ENCODE measurements at regions not wholly inside any gene's neighbourhood (a gene's known extent, or its start where the extent isn't known, plus 50 kb on each side); places are given as distances from the start of the nearest gene placed in this dataset.
"Not testable (repeated sequence)": the region's sequence is repeated elsewhere in the genome, so short reads cannot be mapped to it uniquely, and the experiment has no call there.

GRCh38 chr10:118442032-118442431, 99.9 kb upstream of the FAM204A start:
- H3K27ac ChIP-seq: no peak overlapping the region
- no peaks in the 10 kb centered on the region for H3K27me3 ChIP-seq
- H3K4me3 ChIP-seq: no peak overlapping the region
- no peaks in the 10 kb centered on the region for H3K9me3 ChIP-seq (replicated peaks)
- H3K4me1 ChIP-seq: peaks cover under 1% of the 10 kb centered on the region; the same call in 1 of the 2 replicates
- no peaks in the 10 kb centered on the region for H3K36me3 ChIP-seq
- DNase-seq: no peak

GRCh38 chr10:118439824-118440223, 97.7 kb upstream of the FAM204A start:
- no peak overlapping the region for H3K4me3 ChIP-seq
- DNase-seq: no peak
- H3K36me3 ChIP-seq: no peaks in the 10 kb centered on the region
- no peak overlapping the region for H3K27ac ChIP-seq
- H3K4me1 ChIP-seq: no peaks in the 10 kb centered on the region
- H3K9me3 ChIP-seq (replicated peaks): no peaks in the 10 kb centered on the region
- no peaks in the 10 kb centered on the region for H3K27me3 ChIP-seq

DNA sequence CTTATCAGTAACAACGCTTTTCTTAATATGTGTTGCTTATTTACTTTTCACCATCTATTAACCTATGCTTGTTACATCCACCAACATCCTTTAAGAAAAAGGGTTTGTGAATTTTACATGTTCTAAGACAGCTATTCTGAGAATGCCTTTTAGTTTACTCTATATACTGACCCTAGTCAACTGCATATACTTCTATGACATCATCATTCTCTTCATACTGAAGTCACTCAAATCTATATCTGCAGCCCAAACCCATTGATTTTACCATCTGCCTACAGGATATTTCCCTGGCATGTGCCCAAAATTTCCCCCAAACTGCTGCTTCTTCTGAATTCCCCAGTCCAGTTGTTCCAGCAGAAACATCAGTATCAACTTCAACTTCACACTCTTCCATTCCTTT, 94.6 kb upstream of the FAM204A start:
- H3K36me3 ChIP-seq: no peaks in the 10 kb centered on the region
- H3K4me3 ChIP-seq: no peak overlapping the region
- H3K4me1 ChIP-seq: no peaks in the 10 kb centered on the region
- H3K9me3 ChIP-seq (replicated peaks): no peaks in the 10 kb centered on the region
- H3K27ac ChIP-seq: no peak overlapping the region
- H3K27me3 ChIP-seq: no peaks in the 10 kb centered on the region
- no peak for DNase-seq

GRCh38 chr10:118430190-118430589, 88.1 kb upstream of the FAM204A start:
- no peaks in the 10 kb centered on the region for H3K36me3 ChIP-seq
- no peaks in the 10 kb centered on the region for H3K27me3 ChIP-seq
- H3K9me3 ChIP-seq (replicated peaks): no peaks in the 10 kb centered on the region

DNA sequence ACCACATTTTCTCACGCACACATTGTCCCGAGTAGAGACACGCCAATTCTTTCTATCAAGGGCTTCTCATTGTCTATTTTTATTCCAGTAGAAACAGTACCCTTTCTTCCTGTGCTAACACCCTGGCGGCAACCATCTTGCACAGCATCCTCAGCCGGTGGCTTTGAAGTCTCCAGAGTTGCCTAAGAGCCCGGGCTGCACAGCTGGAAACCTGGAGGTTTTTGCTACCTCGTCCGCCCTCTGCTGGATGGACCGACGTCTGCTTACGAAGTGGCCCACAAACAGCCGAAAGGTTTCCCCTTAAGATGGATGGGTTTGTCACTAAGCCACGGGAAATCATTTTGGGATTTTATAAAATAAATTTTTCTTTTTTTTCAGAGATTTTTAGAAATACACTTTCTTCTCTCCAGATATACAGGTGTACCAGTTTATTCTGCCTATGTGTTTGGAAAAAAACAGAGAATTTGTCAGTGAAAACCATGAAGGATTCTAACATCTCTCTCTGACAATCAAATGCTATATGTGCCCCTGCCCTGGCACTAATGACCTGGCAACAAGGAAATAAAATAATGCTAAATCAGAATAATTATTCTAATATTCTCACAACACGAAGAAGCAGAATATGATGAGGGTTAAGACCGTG, 81.8 kb upstream of the FAM204A start:
- Histone ChIP-seq H3K4me1 (no peaks in the 10 kb centered on the region), H3K36me3 (no peaks in the 10 kb centered on the region), H3K27me3 (no peaks in the 10 kb centered on the region), H3K4me3 (no peak overlapping the region), H3K9me3 (replicated peaks) (no peaks in the 10 kb centered on the region), H3K27ac (no peak overlapping the region)
- DNase-seq: peak; percentile 82 to 87

More at GRCh38 chr10:118430190-118430589, 88.1 kb upstream of the FAM204A start:
- no peak for DNase-seq
- Histone ChIP-seq H3K4me1 (no peaks in the 10 kb centered on the region), H3K4me3 (no peak overlapping the region), H3K27ac (no peak overlapping the region)

GRCh38 chr10:118422241-118422640, 80.1 kb upstream of the FAM204A start:
- Histone ChIP-seq H3K27ac (no peak overlapping the region), H3K27me3 (no peaks in the 10 kb centered on the region), H3K4me1 (no peaks in the 10 kb centered on the region), H3K4me3 (no peak overlapping the region), H3K9me3 (replicated peaks) (no peaks in the 10 kb centered on the region), H3K36me3 (no peaks in the 10 kb centered on the region)
- DNase-seq: no peak

DNA sequence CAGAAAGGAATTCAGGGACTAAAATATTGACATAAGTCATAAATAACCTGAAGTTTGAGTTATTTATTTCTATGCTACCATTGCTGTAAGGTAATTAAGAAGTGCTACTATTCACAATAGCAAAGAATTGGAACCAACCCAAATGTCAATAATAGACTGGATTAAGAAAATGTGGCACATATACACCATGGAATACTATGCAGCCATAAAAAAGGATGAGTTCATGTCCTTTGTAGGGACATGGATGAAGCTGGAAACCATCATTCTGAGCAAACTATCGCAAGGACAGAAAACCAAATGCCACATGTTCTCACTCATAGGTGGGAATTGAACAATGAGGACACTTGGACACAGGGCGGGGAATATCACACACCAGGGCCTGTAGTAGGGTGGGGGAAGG, 77.9 kb upstream of the FAM204A start:
- not testable (repeated sequence) for H3K27ac ChIP-seq; H3K27me3 ChIP-seq; H3K36me3 ChIP-seq; H3K9me3 ChIP-seq (replicated peaks); H3K4me3 ChIP-seq; H3K4me1 ChIP-seq; DNase-seq

DNA sequence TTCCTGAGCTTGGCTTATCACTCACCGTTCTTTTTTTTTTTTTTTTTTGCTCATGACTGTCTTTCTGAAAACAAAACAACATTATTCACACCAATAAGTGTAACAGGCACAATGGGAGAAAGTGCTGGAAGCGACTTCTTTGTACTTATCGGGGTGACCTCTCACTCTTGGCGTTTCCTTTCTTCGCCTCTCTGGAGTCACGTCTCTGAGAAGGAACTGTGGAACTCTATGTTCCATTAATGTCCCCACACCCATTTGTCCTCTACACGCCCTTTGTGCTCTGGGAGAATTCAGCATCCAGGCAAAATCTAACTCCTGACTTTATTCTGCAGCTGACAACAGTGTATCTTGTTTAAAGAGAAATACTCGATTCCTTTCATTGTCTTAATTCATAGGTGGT, 70.8 kb upstream of the FAM204A start:
- no peaks in the 10 kb centered on the region for H3K4me1 ChIP-seq
- H3K4me3 ChIP-seq: no peak overlapping the region
- H3K27ac ChIP-seq: no peak overlapping the region
- peaks cover 4% of the 10 kb centered on the region; the same call in 1 of the 2 replicates for H3K27me3 ChIP-seq
- H3K36me3 ChIP-seq: no peaks in the 10 kb centered on the region
- no peaks in the 10 kb centered on the region for H3K9me3 ChIP-seq (replicated peaks)
- DNase-seq: no peak

- H3K4me3 ChIP-seq: no peak overlapping the region
- peaks cover 4% of the 10 kb centered on the region; the same call in 1 of the 2 replicates for H3K27me3 ChIP-seq
- DNase-seq: no peak
- no peak overlapping the region for H3K27ac ChIP-seq
- H3K4me1 ChIP-seq: no peaks in the 10 kb centered on the region
- H3K36me3 ChIP-seq: no peaks in the 10 kb centered on the region
- H3K9me3 ChIP-seq (replicated peaks): no peaks in the 10 kb centered on the region
Observed at GRCh38 chr10:118412132-118412760, 70.1 kb upstream of the FAM204A start.

DNA sequence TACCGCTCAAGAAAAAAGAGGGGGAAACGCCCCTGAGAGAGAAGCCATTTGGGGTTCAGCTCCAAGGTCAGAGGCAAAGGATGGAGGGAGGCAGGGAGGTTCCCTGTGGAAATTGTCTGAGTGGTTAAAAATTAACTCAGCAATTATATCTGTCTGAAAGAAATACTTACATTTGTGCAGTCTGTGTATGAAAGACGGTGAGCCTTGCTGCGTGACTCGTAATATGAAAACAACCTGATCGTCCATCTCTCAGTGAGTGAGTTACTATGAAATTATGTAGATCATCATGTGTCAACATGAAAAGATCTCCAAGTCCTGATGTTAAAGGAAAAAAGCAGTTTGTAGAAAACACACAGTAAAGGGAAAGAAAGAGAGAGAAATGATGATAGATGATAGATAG, 67.2 kb upstream of the FAM204A start:
- Histone ChIP-seq H3K9me3 (replicated peaks) (no peaks in the 10 kb centered on the region), H3K27me3 (no peaks in the 10 kb centered on the region; the same call in 1 of the 2 replicates), H3K4me3 (no peak overlapping the region), H3K36me3 (no peaks in the 10 kb centered on the region), H3K27ac (no peak overlapping the region), H3K4me1 (no peaks in the 10 kb centered on the region)
- DNase-seq: no peak

DNA sequence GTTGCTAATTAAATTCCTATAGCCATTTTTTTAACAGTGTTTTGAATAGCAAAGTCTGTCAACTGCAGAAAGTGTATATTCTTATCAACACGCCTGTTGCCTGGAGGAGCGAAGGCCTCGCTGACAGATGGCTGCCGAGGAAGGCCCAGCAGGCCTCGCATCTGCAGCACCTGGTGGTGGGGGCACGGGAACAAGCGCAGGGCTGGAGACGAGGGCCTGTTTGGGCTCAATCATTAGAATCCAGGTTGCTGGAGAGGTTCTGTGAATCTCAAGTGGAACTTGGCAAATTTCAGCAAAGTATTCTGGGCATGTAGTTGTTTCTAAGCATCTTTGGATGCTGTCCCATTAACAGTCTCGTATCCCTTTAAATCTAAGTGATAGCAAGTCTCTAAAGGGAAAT, 66.1 kb upstream of the FAM204A start:
- Histone ChIP-seq H3K27me3 (no peaks in the 10 kb centered on the region; the same call in 1 of the 2 replicates), H3K27ac (no peak overlapping the region), H3K9me3 (replicated peaks) (no peaks in the 10 kb centered on the region), H3K36me3 (no peaks in the 10 kb centered on the region), H3K4me3 (no peak overlapping the region), H3K4me1 (no peaks in the 10 kb centered on the region)
- DNase-seq: no peak

- H3K36me3 ChIP-seq: no peaks in the 10 kb centered on the region
- H3K27ac ChIP-seq: no peak overlapping the region
- no peaks in the 10 kb centered on the region for H3K9me3 ChIP-seq (replicated peaks)
- DNase-seq: no peak
- no peak overlapping the region for H3K4me3 ChIP-seq
- H3K4me1 ChIP-seq: no peaks in the 10 kb centered on the region
- no peaks in the 10 kb centered on the region; the same call in 1 of the 2 replicates for H3K27me3 ChIP-seq
Observed at GRCh38 chr10:118407777-118408176, 65.7 kb upstream of the FAM204A start.

GRCh38 chr10:118407026-118407425, 64.9 kb upstream of the FAM204A start:
- Histone ChIP-seq H3K4me1 (no peaks in the 10 kb centered on the region), H3K27ac (no peak overlapping the region), H3K27me3 (no peaks in the 10 kb centered on the region; the same call in 1 of the 2 replicates), H3K4me3 (no peak overlapping the region), H3K36me3 (no peaks in the 10 kb centered on the region), H3K9me3 (replicated peaks) (no peaks in the 10 kb centered on the region)
- no peak for DNase-seq

DNA sequence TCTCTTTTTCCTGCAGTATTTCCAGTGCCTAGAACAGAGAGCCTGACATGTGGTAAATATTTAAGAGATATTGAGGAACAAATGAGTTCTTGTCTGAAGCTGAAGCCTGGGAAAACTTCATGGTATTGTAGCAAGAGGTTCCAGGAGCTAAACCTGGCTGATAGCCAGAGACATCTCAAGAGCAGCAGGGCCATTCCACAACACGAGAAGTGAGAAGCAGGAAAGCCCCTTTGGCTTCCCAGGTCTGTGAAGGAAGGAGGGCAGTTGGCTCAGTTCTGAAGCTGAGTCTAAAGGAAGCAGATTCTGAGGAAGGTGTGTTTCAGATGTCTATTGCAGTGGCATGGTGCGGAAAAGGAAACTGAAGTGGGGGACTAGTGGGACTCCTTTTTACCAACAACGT, 63.8 kb upstream of the FAM204A start:
- no peaks in the 10 kb centered on the region; the same call in 1 of the 2 replicates for H3K27me3 ChIP-seq

DNA sequence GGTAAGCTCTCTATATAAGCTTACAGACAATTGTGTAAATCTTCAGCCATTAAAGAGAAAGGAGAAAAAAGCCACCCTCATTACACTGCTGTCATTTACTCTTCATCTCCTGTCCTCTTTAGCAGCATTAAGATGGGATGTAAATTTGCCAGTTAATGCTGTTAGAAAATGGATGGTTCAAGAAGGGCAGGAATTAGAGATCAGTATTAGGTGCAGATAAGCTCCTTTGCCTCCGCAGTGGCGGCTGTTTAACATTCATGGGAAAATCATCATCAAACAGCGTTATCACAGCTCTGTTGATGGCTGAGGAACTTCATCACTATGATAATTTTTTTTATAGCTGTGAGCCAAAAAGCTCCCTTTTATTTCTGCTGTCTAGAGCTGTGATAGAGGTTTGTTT, 61.8 kb upstream of the FAM204A start:
- Histone ChIP-seq H3K27me3 (no peaks in the 10 kb centered on the region), H3K36me3 (no peaks in the 10 kb centered on the region), H3K4me1 (no peaks in the 10 kb centered on the region), H3K27ac (no peak overlapping the region), H3K9me3 (replicated peaks) (no peaks in the 10 kb centered on the region), H3K4me3 (no peak overlapping the region)
- no peak for DNase-seq

More for the DNA sequence above, 63.8 kb upstream of the FAM204A start:
- peak in 1 of 2 experiments; percentile 11 for DNase-seq
- no peaks in the 10 kb centered on the region for H3K4me1 ChIP-seq
- H3K9me3 ChIP-seq (replicated peaks): no peaks in the 10 kb centered on the region
- no peak overlapping the region for H3K27ac ChIP-seq
- H3K4me3 ChIP-seq: no peak overlapping the region
- H3K36me3 ChIP-seq: no peaks in the 10 kb centered on the region

DNA sequence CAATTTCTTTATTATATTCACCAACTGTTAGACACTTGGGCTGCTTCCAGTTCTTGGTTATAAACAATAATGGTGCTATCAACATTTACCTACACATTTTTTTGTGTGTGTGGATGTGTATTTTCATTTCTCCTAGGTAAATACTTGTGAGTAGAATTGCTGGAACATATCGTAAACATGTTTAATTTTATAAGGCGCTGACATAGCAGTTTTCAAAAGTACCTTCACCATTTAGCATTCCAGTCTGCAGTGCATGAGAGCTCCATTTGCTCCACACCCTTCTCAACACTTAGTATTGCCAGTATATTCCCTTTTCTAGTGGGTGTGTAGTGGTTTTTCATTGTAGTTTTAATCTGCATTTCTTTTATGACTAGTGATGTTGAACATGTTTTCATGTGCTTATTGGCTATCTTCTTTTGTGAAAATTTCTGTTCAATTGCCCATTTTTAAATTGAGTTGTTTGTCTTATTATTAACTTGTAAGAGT, 59.6 kb upstream of the FAM204A start:
- Histone ChIP-seq H3K4me3 (no peak overlapping the region), H3K9me3 (replicated peaks) (no peaks in the 10 kb centered on the region)

More for the DNA sequence above, 59.6 kb upstream of the FAM204A start:
- DNase-seq: no peak
- no peaks in the 10 kb centered on the region for H3K36me3 ChIP-seq
- H3K27ac ChIP-seq: no peak overlapping the region
- H3K27me3 ChIP-seq: no peaks in the 10 kb centered on the region
- no peaks in the 10 kb centered on the region for H3K4me1 ChIP-seq
